Retina (tissue), 1 donor: ENCODE measurements at regions not wholly inside any gene's neighbourhood (a gene's known extent, or its start where the extent isn't known, plus 50 kb on each side); places are given as distances from the start of the nearest gene placed in this dataset.
A peak's percentile ranks its signal among the peaks of the same experiment; 100 is the strongest.
"Not testable (repeated sequence)": the region's sequence is repeated elsewhere in the genome, so short reads cannot be mapped to it uniquely, and the experiment has no call there.

Source experiments
- DNase-seq: peaks from one replicate; pipeline ENCODE4 v3.0.0-alpha.2; 2016

- DNase-seq = no peak
Observed at GRCh38 chr6:11320914-11321597, 88.6 kb upstream of the NEDD9 start.

GRCh38 chr6:11318835-11319813 lies 86.7 kb upstream of the NEDD9 start:
- no peak for DNase-seq

GRCh38 chr6:11317885-11318771 lies 85.7 kb upstream of the NEDD9 start:
- DNase-seq = no peak

GRCh38 chr6:11315743-11316437 lies 83.4 kb upstream of the NEDD9 start:
- DNase-seq = no peak

GRCh38 chr6:11313207-11313606 lies 80.7 kb upstream of the NEDD9 start:
- DNase-seq = no peak

GRCh38 chr6:11311970-11312369 lies 79.5 kb upstream of the NEDD9 start:
- no peak for DNase-seq

GRCh38 chr6:11309947-11310665 lies 77.6 kb upstream of the NEDD9 start:
- no peak for DNase-seq

- no peak for DNase-seq
Observed at GRCh38 chr6:11307226-11307625, 74.8 kb upstream of the NEDD9 start.

GRCh38 chr6:11304946-11305345 lies 72.5 kb upstream of the NEDD9 start:
- no peak for DNase-seq

GRCh38 chr6:11299876-11300428 lies 67.5 kb upstream of the NEDD9 start:
- not testable (repeated sequence) for DNase-seq

GRCh38 chr6:11299421-11299784 lies 66.9 kb upstream of the NEDD9 start:
- DNase-seq = not testable (repeated sequence)

GRCh38 chr6:11298651-11299420 lies 66.4 kb upstream of the NEDD9 start:
- DNase-seq = peak; percentile 23

GRCh38 chr6:11297376-11297729 lies 64.9 kb upstream of the NEDD9 start:
- DNase-seq = no peak

- no peak for DNase-seq
Observed at GRCh38 chr6:11296449-11297375, 64.2 kb upstream of the NEDD9 start.

- DNase-seq = no peak
Observed at GRCh38 chr6:11295969-11296368, 63.5 kb upstream of the NEDD9 start.

- DNase-seq = no peak
Observed at GRCh38 chr6:11294228-11294627, 61.8 kb upstream of the NEDD9 start.

- no peak for DNase-seq
Observed at GRCh38 chr6:11292594-11293236, 60.2 kb upstream of the NEDD9 start.

- no peak for DNase-seq
Observed at GRCh38 chr6:11292091-11292490, 59.6 kb upstream of the NEDD9 start.

GRCh38 chr6:11291582-11291981 lies 59.1 kb upstream of the NEDD9 start:
- DNase-seq = no peak
